NCI-H1105 treated with DMSO at 0.1 percent for 48 hours (cell line): ENCODE measurements at regions not wholly inside any gene's neighbourhood (a gene's known extent, or its start where the extent isn't known, plus 50 kb on each side); places are given as distances from the start of the nearest gene placed in this dataset.
"Not testable (repeated sequence)": the region's sequence is repeated elsewhere in the genome, so short reads cannot be mapped to it uniquely, and the experiment has no call there.

Source experiments
- DNase-seq: peaks from one replicate; lab custom pipeline; 2025; lab: John Stamatoyannopoulos, UW

- DNase-seq = no peak
Measured at GRCh38 chr6:116982401-116982800, 105.4 kb downstream of the RFX6 start.

- DNase-seq = no peak
Measured at GRCh38 chr6:116983375-116983774, 106.3 kb downstream of the RFX6 start.

- DNase-seq = no peak
Measured at GRCh38 chr6:116986819-116987218, 109.8 kb downstream of the RFX6 start.

- no peak for DNase-seq
Measured at GRCh38 chr6:116990679-116991078, 113.6 kb downstream of the RFX6 start.

GRCh38 chr6:116992546-116992945, 115.5 kb downstream of the RFX6 start:
- DNase-seq = no peak

GRCh38 chr6:116994447-116994846, 117.4 kb downstream of the RFX6 start:
- no peak for DNase-seq

GRCh38 chr6:116996842-116997241, 119.8 kb downstream of the RFX6 start:
- no peak for DNase-seq

- DNase-seq = no peak
Measured at GRCh38 chr6:116997496-116997895, 120.5 kb downstream of the RFX6 start.

GRCh38 chr6:117007659-117008058, 130.6 kb downstream of the RFX6 start:
- no peak for DNase-seq

GRCh38 chr6:117008618-117009017, 131.6 kb downstream of the RFX6 start:
- no peak for DNase-seq

GRCh38 chr6:117014641-117015473, 137.8 kb downstream of the RFX6 start:
- not testable (repeated sequence) for DNase-seq

- not testable (repeated sequence) for DNase-seq
Measured at GRCh38 chr6:117015474-117015804, 138.4 kb downstream of the RFX6 start.

- DNase-seq = no peak
Measured at GRCh38 chr6:117018771-117019170, 141.7 kb downstream of the RFX6 start.

- no peak for DNase-seq
Measured at GRCh38 chr6:117022774-117023173, 145.7 kb downstream of the RFX6 start.

GRCh38 chr6:117025310-117025709, 148.3 kb downstream of the RFX6 start:
- no peak for DNase-seq

GRCh38 chr6:117028256-117028655, 151.2 kb downstream of the RFX6 start:
- no peak for DNase-seq

- no peak for DNase-seq
Measured at GRCh38 chr6:117034547-117034946, 157.5 kb downstream of the RFX6 start.

- no peak for DNase-seq
Measured at GRCh38 chr6:117034971-117035370, 157.9 kb downstream of the RFX6 start.

- DNase-seq = no peak
Measured at GRCh38 chr6:117050301-117050700, 173.3 kb downstream of the RFX6 start.

GRCh38 chr6:117072134-117072533, 193.2 kb upstream of the VGLL2 start:
- peak; percentile 84 for DNase-seq

GRCh38 chr6:117072781-117073180, 192.6 kb upstream of the VGLL2 start:
- DNase-seq = no peak

- no peak for DNase-seq
Measured at GRCh38 chr6:117074672-117075071, 190.7 kb upstream of the VGLL2 start.

GRCh38 chr6:117075218-117075617, 190.1 kb upstream of the VGLL2 start:
- peak; percentile 44 for DNase-seq

- DNase-seq = no peak
Measured at GRCh38 chr6:117076076-117076475, 189.3 kb upstream of the VGLL2 start.
